ENCODE measurements at regions not wholly inside any gene's neighbourhood (a gene's known extent, or its start where the extent isn't known, plus 50 kb on each side); places are given as distances from the start of the nearest gene placed in this dataset.

- Histone ChIP-seq H3K4me1 (no peaks in the 10 kb centered on the region), H3K4me2 (no peak overlapping the region), H3K9me3 (no peaks in the 10 kb centered on the region), H3K27ac (no peak overlapping the region), H3K4me3 (no peak overlapping the region)
- POLR2A ChIA-PET = no interaction called here
- CTCF ChIA-PET = no interaction called here
- TF ChIP-seq HES2 (IDR thresholded peaks at IDR 0.05) (no peak), CHD2 (IDR thresholded peaks at IDR 0.05; ENCODE audit: low read length, partially characterized antibody) (no peak), FOSL2 (IDR thresholded peaks at IDR 0.05) (no peak), FOSL2 (CRISPR knock-in tag; IDR thresholded peaks at IDR 0.05) (no peak), NR3C1 (IDR thresholded peaks at IDR 0.05) (no peak), CHD4 (IDR thresholded peaks at IDR 0.05; ENCODE audit: borderline replicate concordance) (no peak)
- 54% methylated on average over 4 of the region's 11 CpGs for WGBS (ENCODE audit: missing lambda C conversion rate)
- no peak for DNase-seq (ENCODE audit: low read depth in 1 of 2, low spot score in 1 of 2)
- ATAC-seq = no peak
- no peak for FAIRE-seq
Observed at GRCh38 chr10:131848296-131848695, 52.5 kb upstream of the PPP2R2D start.

GRCh38 chr10:131848741-131849590 is 51.8 kb upstream of the PPP2R2D start:
- no peak overlapping the region for H3K4me3 ChIP-seq
- FAIRE-seq (no peak), DNase-seq (ENCODE audit: low read depth in 1 of 2, low spot score in 1 of 2) (no peak), ATAC-seq (no peak)
- H3K27ac ChIP-seq = no peak overlapping the region
- TF ChIP-seq NPAS2 (CRISPR knock-in tag; IDR thresholded peaks at IDR 0.05; ENCODE audit: borderline replicate concordance) (no peak), MAX (IDR thresholded peaks at IDR 0.05) (no peak), MAFK (IDR thresholded peaks at IDR 0.05; ENCODE audit: partially characterized antibody) (no peak), HES2 (IDR thresholded peaks at IDR 0.05) (no peak), CHD4 (IDR thresholded peaks at IDR 0.05; ENCODE audit: borderline replicate concordance) (no peak), RARB (CRISPR knock-in tag; IDR thresholded peaks at IDR 0.05) (no peak), FOSL2 (IDR thresholded peaks at IDR 0.05) (no peak), FOSL2 (CRISPR knock-in tag; IDR thresholded peaks at IDR 0.05) (no peak), SMC3 (IDR thresholded peaks at IDR 0.05) (no peak), PHF8 (IDR thresholded peaks at IDR 0.05; ENCODE audit: borderline replicate concordance, low read depth) (no peak)
- no peaks in the 10 kb centered on the region for H3K9me3 ChIP-seq
- WGBS (ENCODE audit: missing lambda C conversion rate) = 78% methylated on average over 38 of the region's 39 CpGs
- CTCF ChIA-PET = no interaction called here
- H3K4me2 ChIP-seq = no peak overlapping the region
- no peaks in the 10 kb centered on the region for H3K4me1 ChIP-seq
- POLR2A ChIA-PET = no interaction called here

DNA sequence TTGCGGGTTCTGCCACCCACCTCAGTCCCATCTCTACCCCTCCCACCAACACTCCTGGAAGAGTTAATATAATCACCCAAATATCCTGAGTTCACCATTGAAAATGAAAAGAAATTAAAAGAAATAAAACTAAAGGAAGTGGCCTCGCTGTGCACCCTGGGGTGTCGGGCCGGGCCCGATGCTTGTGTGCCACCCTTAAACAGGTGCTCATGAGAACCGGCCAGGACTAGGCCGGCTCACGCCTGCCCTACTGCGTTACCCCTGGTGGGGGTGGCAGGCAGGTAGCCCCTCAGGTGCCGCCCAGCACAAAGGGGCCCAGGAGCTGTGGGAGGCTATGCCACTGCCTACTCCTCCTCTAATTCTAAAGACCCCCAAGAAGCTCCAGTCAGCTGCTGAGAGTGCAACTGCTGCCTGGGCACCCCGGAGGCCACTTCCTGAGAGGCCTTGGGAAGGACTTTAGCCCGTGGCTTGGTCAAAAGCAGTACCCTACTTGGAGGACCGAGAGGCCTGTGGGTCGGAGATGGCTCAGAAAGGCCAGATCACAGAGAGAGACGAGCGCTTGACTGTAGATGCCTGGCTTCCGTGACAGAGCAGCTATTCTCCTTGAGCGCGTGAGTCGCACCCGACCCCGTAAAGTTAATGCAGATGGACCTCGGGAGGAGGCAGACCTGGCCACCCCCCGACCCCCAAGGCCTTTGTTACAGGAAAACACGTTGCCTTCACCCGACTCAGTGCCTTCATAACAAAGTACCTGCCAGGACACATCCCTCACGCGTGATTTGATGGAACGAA is 51.0 kb upstream of the PPP2R2D start:
- no peak for FAIRE-seq
- no peak overlapping the region for H3K4me3 ChIP-seq
- ChIA-PET CTCF (no interaction called here), POLR2A (no interaction called here)
- no peak overlapping the region for H3K27ac ChIP-seq
- no peak overlapping the region for H3K4me2 ChIP-seq
- 77% methylated on average over 29 of the region's 29 CpGs for WGBS (ENCODE audit: missing lambda C conversion rate)
- no peaks in the 10 kb centered on the region for H3K4me1 ChIP-seq
- H3K9me3 ChIP-seq = no peaks in the 10 kb centered on the region
- no peak; a peak in 1 of 6 replicates for ATAC-seq
- no peak for DNase-seq (ENCODE audit: low read depth in 1 of 2, low spot score in 1 of 2)
- TF ChIP-seq CEBPB (IDR thresholded peaks at IDR 0.05) (no peak), RNF2 (IDR thresholded peaks at IDR 0.05; ENCODE audit: borderline replicate concordance, low read depth) (no peak), TFCP2L1 (CRISPR knock-in tag; IDR thresholded peaks at IDR 0.05) (no peak), JUN (IDR thresholded peaks at IDR 0.05) (no peak), FOSB (CRISPR knock-in tag; IDR thresholded peaks at IDR 0.05) (no peak), MAZ (IDR thresholded peaks at IDR 0.05; ENCODE audit: borderline replicate concordance, low read depth, low read length) (no peak), KDM1A (IDR thresholded peaks at IDR 0.05; ENCODE audit: low read depth) (no peak), GATA3 (IDR thresholded peaks at IDR 0.05; ENCODE audit: borderline replicate concordance) (no peak)
- TF ChIP-seq, protein P1, sequence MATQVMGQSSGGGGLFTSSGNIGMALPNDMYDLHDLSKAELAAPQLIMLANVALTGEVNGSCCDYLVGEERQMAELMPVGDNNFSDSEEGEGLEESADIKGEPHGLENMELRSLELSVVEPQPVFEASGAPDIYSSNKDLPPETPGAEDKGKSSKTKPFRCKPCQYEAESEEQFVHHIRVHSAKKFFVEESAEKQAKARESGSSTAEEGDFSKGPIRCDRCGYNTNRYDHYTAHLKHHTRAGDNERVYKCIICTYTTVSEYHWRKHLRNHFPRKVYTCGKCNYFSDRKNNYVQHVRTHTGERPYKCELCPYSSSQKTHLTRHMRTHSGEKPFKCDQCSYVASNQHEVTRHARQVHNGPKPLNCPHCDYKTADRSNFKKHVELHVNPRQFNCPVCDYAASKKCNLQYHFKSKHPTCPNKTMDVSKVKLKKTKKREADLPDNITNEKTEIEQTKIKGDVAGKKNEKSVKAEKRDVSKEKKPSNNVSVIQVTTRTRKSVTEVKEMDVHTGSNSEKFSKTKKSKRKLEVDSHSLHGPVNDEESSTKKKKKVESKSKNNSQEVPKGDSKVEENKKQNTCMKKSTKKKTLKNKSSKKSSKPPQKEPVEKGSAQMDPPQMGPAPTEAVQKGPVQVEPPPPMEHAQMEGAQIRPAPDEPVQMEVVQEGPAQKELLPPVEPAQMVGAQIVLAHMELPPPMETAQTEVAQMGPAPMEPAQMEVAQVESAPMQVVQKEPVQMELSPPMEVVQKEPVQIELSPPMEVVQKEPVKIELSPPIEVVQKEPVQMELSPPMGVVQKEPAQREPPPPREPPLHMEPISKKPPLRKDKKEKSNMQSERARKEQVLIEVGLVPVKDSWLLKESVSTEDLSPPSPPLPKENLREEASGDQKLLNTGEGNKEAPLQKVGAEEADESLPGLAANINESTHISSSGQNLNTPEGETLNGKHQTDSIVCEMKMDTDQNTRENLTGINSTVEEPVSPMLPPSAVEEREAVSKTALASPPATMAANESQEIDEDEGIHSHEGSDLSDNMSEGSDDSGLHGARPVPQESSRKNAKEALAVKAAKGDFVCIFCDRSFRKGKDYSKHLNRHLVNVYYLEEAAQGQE (IDR thresholded peaks at IDR 0.05) = no peak
